ENCODE measurements at regions not wholly inside any gene's neighbourhood (a gene's known extent, or its start where the extent isn't known, plus 50 kb on each side); places are given as distances from the start of the nearest gene placed in this dataset.
"Not testable (repeated sequence)": the region's sequence is repeated elsewhere in the genome, so short reads cannot be mapped to it uniquely, and the experiment has no call there.

DNA sequence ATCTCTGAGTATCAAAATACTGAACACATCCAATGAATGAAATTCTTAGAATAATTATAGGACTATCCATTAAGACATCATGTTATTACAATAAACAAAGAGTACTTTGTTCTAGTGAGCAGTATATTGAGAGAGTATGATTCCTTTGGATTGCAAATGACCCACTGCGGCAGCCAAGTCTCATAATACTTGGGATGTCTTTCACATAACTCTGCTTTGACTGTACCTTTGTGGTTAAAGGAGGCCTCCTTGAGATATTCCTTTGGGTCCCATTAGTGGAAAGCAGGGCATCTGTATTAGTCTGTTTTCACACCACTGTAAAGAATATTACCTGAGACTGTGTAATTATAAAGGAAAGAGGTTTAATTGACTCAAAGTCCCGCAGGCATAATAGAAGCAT, 593.8 kb downstream of the TRHDE start:
- DNase-seq: no peak

DNA sequence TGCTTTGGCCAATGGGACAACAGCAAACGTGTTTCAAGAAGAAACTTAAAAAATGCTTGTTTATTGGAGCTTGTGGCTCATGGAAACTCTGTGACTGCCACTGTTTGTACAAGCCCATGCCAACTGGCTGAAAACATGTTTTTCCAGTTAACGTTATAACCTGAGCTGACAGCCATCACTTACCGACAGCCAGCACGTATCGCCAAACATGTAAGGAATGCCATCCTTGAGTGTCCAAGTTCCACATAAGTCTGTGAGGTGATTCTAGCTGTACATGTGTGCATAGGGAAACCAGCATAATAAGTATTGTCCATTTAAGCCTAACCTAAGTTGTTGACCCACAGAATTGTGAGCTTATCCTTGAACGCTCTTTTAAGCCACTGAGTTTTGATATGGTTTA, 596.9 kb downstream of the TRHDE start:
- DNase-seq: no peak

DNA sequence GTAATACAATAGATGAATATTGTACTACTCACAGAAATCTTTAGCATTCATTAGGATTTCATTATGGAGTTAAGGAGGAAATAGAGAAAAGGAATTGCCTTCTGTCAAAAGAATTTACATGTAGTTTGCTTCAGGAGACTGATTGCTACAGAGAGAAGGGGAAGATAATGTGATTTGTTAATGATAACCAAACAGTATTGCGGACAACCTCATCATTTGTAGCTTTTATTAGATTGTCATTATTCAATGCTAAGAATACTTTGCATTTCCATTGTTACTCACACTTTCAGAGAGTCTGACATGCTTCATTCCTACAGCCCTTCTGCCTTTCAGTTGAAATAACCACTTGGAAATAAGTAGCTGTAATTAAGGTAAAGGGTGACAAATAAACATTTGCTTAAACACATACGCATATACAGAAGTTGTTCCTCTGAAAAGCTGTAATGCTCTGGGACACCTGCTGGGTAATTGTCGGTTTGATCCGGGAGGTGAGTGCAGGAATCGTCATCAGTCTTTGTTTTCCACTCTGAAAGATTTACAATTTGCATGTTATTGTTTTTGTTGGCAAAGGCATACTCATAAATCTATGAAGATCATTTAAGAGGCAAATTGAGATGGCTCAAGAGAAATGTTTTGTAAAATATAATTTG, 600.2 kb downstream of the TRHDE start:
- no peak for DNase-seq

DNA sequence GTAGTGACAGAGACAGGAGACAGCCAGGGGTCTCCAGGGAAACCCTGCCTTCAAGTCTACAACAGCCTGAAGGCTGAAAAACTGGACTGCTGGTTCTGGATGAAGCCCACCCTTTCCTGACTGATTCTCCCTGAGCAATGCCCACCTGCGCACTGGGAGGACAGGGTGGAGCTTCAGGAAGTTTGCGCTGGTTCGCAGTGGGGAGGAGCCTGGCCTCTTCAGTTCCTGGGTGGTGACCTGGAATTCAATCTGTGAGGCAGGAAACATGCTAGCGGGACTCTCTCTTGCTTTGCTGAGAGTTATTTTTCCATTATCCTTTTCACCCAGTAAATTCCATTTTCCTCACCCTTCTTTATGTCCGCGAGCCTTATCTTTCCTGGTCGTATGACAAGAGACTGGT, 600.8 kb downstream of the TRHDE start:
- no peak for DNase-seq

DNA sequence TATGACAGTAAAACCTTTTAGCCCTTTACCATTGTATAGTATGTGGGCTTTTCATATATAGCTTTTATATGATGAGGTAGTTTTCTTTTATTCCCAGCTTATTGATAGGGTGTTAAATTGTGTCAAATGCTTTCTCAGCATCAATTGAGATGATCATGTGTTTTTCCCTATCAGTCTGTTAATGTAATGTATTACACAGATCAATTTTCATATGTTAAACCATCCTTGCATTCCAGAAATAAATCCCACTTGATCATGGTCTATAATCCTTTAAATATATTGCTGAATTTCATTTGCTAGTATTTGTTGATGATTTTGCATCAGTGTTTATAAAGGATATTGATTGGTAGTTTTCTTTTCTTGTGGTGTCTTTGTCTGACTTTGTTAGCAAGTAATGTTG, 603.9 kb downstream of the TRHDE start:
- no peak for DNase-seq

DNA sequence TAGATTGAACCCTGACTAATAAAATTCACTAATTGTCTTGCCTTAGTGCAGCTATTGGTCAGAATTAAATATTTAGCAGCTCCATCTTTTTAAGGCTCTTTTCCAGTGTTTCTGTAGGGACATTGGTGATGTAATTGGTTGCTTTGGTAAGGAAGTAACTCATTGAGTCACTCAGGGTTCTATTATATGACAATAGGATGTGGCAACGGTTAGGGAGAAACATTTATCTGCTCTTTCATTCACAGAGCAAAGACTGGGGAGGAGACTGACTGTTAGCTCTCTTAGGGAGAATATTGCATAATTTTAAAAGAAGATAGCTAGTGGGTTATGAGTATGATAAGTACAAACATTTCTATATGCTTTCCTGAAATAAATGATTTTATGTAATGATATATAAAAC, 616.5 kb downstream of the TRHDE start:
- no peak for DNase-seq

DNA sequence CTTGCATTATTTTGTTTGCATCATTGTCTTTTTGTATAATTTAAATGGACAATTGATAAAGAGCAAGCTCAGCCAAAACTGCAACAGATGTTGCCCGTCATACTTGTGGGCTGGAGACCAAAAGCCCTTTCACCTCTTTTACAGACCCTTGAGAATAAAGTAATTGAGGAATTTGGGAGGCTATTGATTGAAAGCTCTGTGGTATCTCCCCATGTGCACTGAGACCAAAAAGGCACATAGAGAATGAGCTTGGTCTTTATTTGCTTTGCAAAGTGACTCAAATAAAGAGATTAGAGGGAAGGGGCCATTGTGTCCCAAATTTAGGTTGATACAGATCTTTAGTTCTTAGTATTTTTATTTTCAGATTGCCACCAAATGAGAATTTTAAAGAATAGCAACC, 617.6 kb downstream of the TRHDE start:
- no peak for DNase-seq

DNA sequence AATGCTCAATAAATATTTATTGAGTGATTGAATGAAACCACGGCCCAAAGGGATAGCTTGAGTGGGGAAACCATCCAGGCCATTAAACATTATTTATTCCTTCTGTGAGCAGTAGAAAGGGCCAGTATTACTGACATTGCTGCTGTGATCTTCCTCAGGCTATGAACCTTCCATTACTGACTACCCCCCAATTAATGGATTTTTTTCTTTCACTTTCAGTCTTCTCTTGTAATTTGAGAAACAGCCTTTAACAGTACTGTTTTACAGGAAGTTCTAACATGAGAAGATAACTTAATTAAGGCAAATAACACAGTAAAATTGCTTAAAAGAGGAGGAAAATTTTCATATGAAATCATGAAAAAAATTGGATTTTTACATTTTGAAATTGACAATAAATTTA, 629.5 kb downstream of the TRHDE start:
- DNase-seq: no peak

DNA sequence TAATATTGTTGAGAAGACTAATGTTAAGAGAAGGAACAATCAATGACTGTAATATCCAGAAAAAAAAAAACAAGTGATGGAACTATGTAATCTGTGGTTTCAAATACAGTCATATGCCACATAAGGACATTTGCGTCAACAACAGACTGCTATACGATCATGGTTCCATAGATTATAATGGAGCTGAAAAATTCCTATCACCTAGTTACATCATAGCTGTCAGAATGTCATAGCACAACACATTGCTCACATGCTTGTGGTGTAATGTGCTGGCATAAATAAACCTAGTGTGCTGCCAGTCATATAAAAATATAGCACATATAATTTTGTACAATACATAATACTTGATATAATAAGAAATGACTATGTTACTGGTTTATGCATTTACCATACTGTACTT, 653.5 kb downstream of the TRHDE start:
- no peak for DNase-seq

DNA sequence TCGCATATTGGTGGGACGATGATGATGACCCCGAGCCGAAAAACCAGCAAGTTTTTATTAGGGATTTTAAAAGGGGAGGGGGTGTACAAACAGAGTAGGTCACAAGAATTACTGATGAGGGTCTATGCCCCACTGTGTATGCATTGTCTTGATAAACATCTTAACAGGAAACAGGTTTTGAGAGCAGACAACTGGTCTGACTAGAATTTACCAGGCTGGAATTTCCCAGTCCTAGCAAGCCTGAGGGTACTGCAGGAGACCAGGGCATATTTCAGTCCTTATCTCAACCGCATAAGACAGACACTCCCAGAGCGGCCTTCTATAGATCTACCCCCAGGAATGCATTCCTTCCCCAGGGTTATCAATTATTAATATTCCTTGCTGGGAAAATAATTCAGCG, 659.7 kb downstream of the TRHDE start:
- not testable (repeated sequence) for DNase-seq

DNA sequence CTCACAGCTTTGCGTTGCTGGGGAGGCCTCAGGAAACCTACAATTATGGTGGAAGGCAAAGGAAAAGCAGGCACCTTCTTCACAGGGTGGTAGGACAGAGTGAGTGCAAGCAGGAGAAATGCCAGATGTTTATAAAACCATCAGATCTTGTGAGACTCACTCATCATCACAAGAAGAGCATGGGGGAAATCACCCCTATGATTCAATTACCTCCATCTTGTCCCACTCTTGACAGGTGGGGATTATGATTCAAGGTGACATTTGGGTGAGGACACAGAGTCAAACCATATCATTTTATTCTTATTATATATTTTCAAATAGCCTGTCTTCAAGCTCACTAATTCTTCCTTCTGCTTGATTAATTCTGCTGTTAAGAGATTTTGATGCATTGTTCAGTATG, 665.3 kb downstream of the TRHDE start:
- DNase-seq: no peak

DNA sequence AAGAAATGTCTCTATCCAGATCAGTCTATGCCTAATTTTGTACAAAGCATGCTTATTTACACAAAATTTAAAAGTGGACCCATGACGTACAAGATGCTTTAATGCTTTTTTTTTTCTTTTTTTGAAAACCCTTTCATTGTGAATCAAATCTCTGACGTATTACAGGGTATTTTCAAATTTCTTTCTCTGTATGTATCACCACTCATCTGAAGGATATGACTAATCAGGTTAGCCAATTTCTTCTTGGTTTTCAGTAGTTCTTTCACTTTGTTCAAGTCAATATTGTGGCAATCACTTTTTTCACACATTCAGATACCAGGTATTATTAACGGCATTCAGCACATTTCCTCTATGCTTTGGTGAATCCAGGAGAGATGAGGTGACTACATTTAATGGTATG, 685.3 kb downstream of the TRHDE start:
- DNase-seq: no peak

DNA sequence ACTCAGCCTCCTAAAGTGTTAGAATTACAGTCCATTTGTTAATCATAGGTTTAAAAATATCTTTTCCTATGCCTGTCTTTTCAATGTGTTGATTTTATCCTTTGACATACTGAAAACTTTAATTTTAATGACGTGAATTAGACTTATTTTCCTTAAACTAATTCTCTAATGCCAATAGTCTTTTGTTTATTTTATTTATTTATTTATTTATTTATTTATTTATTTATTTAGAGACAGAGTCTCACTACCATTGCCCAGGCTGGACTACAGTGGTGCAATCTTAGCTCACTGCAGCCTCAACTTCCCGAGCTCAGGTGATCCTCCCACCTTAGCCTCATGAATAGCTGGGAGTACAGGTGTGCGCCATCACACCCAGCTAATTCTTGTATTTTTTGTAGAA, 694.5 kb downstream of the TRHDE start:
- DNase-seq: no peak

DNA sequence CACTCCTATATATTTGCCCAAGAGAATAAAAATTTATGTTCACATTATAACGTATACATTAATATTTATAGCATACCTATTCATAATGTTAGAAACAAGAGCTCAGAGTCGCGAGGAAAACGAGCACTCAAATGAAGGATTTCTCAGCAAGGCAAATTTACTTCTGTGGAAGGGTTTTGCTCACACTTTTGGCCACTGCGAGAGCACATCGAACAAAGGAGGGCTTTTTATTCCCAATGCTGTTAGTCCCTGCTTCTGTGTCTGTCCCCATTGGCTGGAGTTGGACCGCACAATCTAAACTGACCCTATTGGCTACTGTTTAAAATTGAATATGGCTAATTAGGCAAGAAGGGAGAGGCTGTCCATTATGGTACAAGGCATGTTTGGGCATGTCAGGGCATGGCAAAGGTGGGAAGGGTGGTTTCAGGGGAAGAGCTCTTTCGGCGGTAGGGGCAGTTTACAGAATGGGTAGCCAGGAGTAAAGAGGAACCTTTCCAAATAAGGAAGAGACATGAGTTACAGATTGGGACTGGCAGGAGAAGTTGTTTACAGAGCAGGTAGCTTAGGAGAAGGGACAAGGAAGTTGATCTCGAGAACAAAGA, 702.9 kb downstream of the TRHDE start:
- DNase-seq: no peak

DNA sequence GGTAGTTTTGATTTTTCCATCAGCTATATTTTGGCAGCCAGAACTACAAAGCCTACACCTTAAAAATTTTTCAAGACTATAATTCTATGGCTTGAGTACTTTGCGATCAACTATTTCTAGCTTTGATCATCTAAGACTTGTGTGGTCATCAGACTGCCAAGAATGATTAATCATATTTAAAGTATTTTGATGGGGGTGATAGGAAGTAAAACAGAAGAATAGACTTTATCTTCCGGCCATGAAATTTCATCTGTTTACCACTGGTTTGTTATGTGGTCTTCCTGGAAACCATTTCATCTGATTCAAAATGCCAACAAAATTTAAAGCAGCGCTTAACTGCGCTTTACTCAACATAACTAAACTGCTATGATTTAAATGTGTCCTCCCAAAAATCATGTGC, 706.8 kb downstream of the TRHDE start:
- no peak for DNase-seq

DNA sequence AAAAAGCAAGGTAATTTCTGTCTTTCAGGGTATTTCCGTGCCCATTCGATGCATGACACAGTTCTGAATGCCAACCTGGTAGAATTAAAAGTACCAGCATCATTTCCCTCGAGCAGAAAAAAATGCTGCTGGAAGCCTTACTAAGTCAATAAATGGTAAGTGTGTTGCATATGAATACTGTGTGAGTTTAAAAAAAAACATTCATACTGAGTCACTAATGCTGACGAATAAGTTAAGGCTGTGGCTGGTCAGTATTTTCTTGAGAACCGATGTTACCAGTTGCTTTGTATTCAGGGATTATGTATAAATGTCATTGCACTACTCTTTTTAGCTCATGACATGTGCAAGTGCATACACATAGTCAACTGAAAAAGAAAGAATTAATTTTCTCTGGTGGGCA, 710.2 kb downstream of the TRHDE start:
- DNase-seq: no peak

DNA sequence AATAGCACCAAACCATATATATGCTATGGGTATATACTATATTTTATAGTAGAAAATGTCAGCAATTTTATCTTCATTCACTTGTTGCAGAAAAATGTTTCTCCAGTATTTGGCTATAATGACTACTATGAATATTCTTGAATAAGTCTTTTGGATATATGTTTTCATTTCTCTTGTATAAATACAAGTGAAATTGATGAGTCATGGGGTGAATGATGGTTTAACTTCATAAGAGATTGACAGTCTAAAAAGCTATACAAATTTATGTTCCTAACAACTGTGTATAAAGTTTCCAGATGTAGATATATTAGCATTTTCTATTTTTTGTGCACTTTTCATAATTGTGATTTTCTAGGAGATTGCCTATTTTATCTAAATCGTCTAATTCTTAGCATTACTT, 714.8 kb downstream of the TRHDE start:
- DNase-seq: no peak

DNA sequence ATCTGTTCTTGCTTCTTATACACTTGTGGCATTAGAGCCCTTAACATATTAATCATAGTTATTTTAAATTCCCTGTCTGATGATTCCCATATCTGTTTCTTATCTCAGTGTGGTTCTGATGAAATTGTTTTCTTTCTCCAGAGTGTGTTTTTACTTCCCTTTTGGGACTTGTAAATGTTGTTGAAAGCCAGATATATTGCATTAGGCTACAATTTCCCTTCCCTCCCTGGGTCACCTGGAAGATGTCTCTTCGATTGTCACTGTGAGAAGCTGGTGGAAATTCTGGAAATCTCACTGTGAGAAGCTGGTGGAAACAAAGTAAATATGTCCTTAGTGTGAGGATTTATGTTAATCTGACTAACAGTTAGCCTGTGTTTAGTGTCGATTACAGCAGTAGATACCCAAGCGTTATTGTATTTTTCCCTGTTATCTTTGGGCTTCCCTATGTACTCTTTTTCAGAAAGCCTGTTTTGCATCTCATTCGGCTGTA, 717.3 kb downstream of the TRHDE start:
- no peak for DNase-seq

DNA sequence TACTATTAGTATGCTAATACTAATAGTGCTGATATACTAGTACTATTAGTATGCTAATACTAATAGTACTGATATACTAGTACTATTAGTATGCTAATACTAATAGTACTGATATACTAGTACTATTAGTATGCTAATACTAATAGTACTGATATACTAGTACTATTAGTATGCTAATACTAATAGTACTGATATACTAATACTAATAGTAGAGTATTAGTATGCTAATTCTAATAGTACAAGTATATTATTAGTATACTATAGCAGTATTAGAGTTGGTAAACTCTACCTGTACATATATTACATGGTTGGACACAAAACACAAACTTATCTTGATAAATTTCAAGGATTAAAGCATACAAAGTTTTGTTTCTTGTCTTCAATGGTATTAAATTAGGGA, 722.9 kb downstream of the TRHDE start:
- DNase-seq: not testable (repeated sequence)

DNA sequence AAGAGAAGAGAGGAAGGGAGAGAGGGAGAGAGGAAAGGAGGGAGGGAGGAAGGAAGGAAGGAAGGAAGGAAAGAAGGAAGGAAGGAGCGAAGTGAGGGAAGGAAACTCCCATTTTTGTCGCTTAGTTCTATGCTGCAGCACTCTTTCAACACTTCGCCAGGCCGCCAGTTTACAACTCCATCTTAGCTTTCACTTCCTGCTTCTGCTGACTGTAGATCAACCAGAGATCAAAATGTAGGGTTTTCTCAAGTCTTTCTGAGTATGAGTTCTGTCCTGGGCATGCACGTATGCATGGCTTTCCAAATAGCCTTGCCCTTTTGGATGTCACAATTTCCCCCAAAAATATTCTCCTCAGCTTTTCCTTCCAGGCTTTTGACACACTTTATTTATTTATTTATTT, 723.4 kb downstream of the TRHDE start:
- DNase-seq: no peak

DNA sequence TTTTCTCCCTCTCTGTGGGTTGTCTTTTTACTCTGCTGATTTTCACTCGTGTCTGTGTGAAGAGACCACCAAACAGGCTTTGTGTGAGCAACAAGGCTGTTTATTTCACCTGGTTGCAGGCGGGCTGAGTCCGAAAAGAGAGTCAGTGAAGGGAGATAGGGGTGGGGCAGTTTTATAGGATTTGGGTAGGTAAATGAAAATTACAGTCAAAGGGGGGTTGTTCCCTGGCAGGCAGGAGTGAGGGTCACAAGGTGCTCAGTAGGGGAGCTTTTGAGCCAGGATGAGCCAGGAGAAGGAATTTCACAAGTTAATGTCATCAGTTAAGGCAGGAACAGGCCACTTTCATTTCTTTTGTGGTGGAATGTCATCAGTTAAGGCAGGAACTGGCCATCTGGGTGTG, 729.6 kb downstream of the TRHDE start:
- DNase-seq: not testable (repeated sequence)

DNA sequence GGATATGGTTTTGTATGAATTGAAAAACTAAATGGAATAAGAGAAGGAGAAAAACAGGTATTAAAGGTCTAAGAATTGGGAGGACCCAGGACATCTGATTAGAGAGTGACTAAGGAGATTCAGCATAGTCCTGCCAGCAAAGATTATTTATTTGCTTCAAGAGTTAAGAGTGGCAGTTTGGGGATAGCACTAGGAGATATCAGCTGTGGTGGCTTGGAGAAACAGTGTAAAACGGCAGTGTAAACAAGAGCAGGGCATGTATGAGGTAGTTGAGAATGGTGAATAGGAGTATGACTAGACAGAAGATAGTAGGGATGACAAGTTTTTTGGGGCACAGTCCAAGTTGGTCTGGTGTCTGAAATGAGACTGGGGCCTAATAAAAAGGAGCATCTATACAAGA, 730.3 kb downstream of the TRHDE start:
- not testable (repeated sequence) for DNase-seq

DNA sequence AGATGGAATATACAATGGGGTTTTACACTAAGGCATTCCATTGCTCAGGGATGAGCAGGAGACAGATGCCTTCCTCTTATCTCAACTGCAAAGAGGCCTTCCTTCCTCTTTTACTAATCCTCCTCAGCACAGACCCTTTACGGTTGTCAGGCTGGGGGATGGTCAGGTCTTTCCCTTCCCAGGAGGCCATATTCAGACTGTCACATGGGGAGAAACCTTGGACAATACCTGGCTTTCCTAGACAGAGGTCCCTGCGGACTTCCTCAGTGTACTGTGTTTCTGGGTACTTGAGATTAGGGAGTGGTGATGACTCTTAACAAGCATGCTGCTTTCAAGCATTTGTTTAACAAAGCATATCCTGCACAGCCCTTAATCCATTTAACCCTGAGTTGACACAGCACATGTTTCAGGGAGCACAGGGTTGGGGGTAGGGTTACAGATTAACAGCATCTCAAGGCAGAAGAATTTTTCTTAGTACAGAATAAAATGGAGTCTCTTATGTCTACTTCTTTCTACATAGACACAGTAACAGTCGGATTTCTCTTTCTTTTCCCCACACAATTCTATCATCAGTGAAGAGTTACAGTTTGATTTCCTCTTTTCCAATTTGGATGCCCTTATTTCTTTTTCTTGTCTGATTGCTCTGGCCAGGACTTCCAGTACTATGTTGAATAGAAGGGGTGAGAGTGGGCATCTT, 737.1 kb downstream of the TRHDE start:
- DNase-seq: not testable (repeated sequence)

DNA sequence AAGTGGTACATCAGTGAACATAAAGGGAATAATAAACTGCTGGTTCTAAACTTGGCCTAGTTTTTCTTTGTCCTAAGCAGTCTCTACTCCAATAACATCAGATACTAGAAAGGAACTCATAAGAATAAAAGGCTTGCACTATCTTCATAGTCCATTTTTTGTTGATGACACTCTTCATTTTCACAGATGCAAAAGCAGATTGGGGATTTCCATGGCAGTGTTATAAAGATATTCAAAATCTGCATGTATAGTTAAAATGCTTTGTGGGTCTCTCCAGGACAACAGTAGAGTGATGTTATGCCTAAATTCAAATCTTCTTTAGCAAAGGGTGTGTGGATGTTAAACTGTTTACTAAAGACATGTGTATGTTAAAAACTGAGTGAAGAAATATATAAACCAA, 745.8 kb downstream of the TRHDE start:
- DNase-seq: no peak

Data from inflammatory macrophage (primary cell).